ENCODE measurements at regions not wholly inside any gene's neighbourhood (a gene's known extent, or its start where the extent isn't known, plus 50 kb on each side); places are given as distances from the start of the nearest gene placed in this dataset.

- H3K4me1 Mint-ChIP-seq, result no peaks in the 10 kb centered on the region
- H3K27me3 Mint-ChIP-seq, result no peaks in the 10 kb centered on the region
- no peak for DNase-seq
- no peaks in the 10 kb centered on the region for H3K9me3 ChIP-seq (ENCODE audit: control insufficient read depth, low read length, poor library complexity, severe bottlenecking)
- no peak for ATAC-seq
- H3K4me3 Mint-ChIP-seq, result no peak overlapping the region
- no peaks in the 10 kb centered on the region for H3K36me3 Mint-ChIP-seq (ENCODE audit: low read depth)
- H3K27ac Mint-ChIP-seq, result no peak overlapping the region
These were observed 149.6 kb upstream of the IRX2 start for GRCh38 chr5:2901096-2901495.

DNA sequence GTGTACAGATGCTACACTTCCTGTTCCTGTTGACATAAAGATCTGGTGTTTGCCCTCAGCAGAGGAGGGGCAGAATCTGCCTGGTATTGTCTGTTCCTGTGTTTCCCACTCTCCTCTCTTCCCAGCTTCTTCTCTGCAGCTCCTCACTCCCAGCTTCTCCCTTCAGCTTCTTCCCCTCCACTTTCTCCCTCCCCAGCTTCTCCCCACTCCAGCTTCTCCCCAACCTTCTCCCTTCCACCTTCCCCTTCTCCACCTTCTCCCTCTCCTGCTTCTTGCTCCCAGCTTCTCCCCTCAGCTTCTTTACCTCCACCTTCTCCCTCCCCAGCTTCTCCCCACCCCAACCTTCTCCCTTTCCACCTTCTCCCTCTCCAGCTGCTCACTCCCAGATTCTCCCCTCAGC is 148.9 kb upstream of the IRX2 start:
- Mint-ChIP-seq H3K36me3 (ENCODE audit: low read depth) (no peaks in the 10 kb centered on the region), H3K27ac (no peak overlapping the region), H3K4me1 (no peaks in the 10 kb centered on the region), H3K27me3 (no peaks in the 10 kb centered on the region), H3K4me3 (no peak overlapping the region)
- no peaks in the 10 kb centered on the region for H3K9me3 ChIP-seq (ENCODE audit: control insufficient read depth, low read length, poor library complexity, severe bottlenecking)
- ATAC-seq (no peak), DNase-seq (no peak)

- no peaks in the 10 kb centered on the region for H3K4me1 Mint-ChIP-seq
- H3K36me3 Mint-ChIP-seq (ENCODE audit: low read depth), result no peaks in the 10 kb centered on the region
- no peak overlapping the region for H3K27ac Mint-ChIP-seq
- H3K9me3 ChIP-seq (ENCODE audit: control insufficient read depth, low read length, poor library complexity, severe bottlenecking), result no peaks in the 10 kb centered on the region
- ATAC-seq, result no peak
- H3K27me3 Mint-ChIP-seq, result no peaks in the 10 kb centered on the region
- no peak for DNase-seq
- H3K4me3 Mint-ChIP-seq, result no peak overlapping the region
These were observed 147.8 kb upstream of the IRX2 start for GRCh38 chr5:2899311-2899710.

- ATAC-seq, result no peak
- H3K27ac Mint-ChIP-seq, result no peak overlapping the region
- H3K27me3 Mint-ChIP-seq, result no peaks in the 10 kb centered on the region
These were observed 147.2 kb upstream of the IRX2 start for GRCh38 chr5:2898661-2899060.

GRCh38 chr5:2897276-2897961 is 145.9 kb upstream of the IRX2 start:
- Mint-ChIP-seq H3K27ac (no peak overlapping the region), H3K4me1 (no peaks in the 10 kb centered on the region), H3K36me3 (ENCODE audit: low read depth) (no peaks in the 10 kb centered on the region), H3K4me3 (no peak overlapping the region), H3K27me3 (no peaks in the 10 kb centered on the region)
- H3K9me3 ChIP-seq (ENCODE audit: control insufficient read depth, low read length, poor library complexity, severe bottlenecking), result no peaks in the 10 kb centered on the region
- DNase-seq (no peak), ATAC-seq (no peak)

More at GRCh38 chr5:2898661-2899060, 147.2 kb upstream of the IRX2 start:
- no peaks in the 10 kb centered on the region for H3K9me3 ChIP-seq (ENCODE audit: control insufficient read depth, low read length, poor library complexity, severe bottlenecking)
- Mint-ChIP-seq H3K4me1 (no peaks in the 10 kb centered on the region), H3K36me3 (ENCODE audit: low read depth) (no peaks in the 10 kb centered on the region), H3K4me3 (no peak overlapping the region)
- DNase-seq, result no peak

DNA sequence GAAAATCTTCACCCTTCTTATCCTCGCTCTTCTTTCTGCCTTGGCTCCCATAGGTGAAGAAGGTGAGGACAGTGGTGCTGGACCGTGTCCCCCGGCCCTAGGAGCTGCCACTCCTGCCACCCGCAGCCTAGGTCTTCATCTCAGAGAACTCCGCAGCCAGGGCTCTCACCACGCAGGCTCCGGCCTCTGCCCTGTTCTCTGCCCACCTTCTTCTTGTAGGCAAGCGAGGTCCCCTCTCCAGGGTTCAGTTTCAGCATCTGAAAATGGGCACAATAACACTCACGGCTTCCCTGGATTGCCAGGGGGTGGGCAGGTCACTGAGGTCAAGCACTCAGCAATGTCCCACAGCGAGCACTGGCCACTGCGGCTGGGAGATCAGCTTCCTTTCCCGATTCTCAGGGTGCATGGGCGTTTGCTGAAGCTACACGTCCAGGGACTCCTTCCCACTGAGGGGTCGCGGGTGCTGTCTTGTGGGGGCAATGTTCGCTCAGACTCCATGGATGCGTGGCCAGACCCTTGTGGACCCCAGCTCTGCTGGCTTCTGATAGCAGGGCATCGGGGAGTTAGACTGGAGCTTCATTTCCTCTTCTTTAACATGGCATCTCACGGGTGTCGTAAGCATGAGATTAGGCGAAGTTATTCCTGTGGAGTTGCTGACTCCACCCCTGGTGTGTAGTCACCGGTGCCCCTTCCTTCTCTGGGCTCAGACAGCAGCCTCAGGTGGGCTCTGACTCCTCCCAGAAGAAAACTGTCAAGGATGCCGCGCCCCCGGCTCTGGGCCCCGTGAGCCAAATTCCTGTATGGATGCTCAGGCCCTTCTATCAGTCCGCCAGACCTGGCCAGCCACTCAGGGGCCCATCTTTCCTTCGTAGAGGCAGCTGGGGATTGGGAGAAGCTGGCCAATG is 145.1 kb upstream of the IRX2 start:
- Mint-ChIP-seq H3K36me3 (ENCODE audit: low read depth) (no peaks in the 10 kb centered on the region), H3K4me3 (no peak overlapping the region), H3K27ac (no peak overlapping the region), H3K27me3 (no peaks in the 10 kb centered on the region), H3K4me1 (no peaks in the 10 kb centered on the region)
- no peak for ATAC-seq
- DNase-seq, result no peak
- no peaks in the 10 kb centered on the region for H3K9me3 ChIP-seq (ENCODE audit: control insufficient read depth, low read length, poor library complexity, severe bottlenecking)

GRCh38 chr5:2895876-2896275 is 144.4 kb upstream of the IRX2 start:
- H3K27me3 Mint-ChIP-seq, result no peaks in the 10 kb centered on the region
- ATAC-seq (no peak), DNase-seq (no peak)
- H3K9me3 ChIP-seq (ENCODE audit: control insufficient read depth, low read length, poor library complexity, severe bottlenecking), result no peaks in the 10 kb centered on the region
- H3K27ac Mint-ChIP-seq, result no peak overlapping the region
- H3K4me1 Mint-ChIP-seq, result no peaks in the 10 kb centered on the region
- H3K36me3 Mint-ChIP-seq (ENCODE audit: low read depth), result no peaks in the 10 kb centered on the region
- H3K4me3 Mint-ChIP-seq, result no peak overlapping the region

- Mint-ChIP-seq H3K4me3 (no peak overlapping the region), H3K27ac (no peak overlapping the region)
- no peaks in the 10 kb centered on the region for H3K9me3 ChIP-seq (ENCODE audit: control insufficient read depth, low read length, poor library complexity, severe bottlenecking)
These were observed 143.7 kb upstream of the IRX2 start for GRCh38 chr5:2895196-2895595.

DNA sequence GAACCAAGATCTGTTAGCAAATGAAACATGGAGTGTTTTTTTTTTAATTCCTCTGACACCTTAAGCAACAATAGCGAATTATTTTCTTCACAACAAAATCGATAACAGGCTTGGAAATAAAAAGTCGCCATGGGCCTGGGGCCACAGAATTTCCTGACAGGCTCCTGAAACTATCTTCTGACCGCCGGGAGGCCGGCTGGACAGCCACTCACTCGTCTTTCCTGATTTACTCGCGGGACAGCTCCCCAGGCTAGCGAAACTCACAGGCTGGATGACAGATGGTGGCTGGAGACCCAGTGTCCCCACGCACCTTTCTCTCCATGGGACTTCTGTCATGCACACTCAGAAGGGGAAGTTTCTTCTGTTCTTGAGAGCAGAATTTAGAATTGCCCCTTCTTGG is 143.3 kb upstream of the IRX2 start:
- ATAC-seq, result no peak
- no peaks in the 10 kb centered on the region for H3K4me1 Mint-ChIP-seq
- H3K4me3 Mint-ChIP-seq, result no peak overlapping the region
- no peak overlapping the region for H3K27ac Mint-ChIP-seq
- no peak for DNase-seq
- H3K9me3 ChIP-seq (ENCODE audit: control insufficient read depth, low read length, poor library complexity, severe bottlenecking), result no peaks in the 10 kb centered on the region
- H3K27me3 Mint-ChIP-seq, result no peaks in the 10 kb centered on the region
- no peaks in the 10 kb centered on the region for H3K36me3 Mint-ChIP-seq (ENCODE audit: low read depth)

More at GRCh38 chr5:2895196-2895595, 143.7 kb upstream of the IRX2 start:
- H3K4me1 Mint-ChIP-seq, result no peaks in the 10 kb centered on the region
- ATAC-seq (no peak), DNase-seq (no peak)
- H3K27me3 Mint-ChIP-seq, result no peaks in the 10 kb centered on the region
- no peaks in the 10 kb centered on the region for H3K36me3 Mint-ChIP-seq (ENCODE audit: low read depth)

- no peak for DNase-seq
- no peaks in the 10 kb centered on the region for H3K9me3 ChIP-seq (ENCODE audit: control insufficient read depth, low read length, poor library complexity, severe bottlenecking)
- Mint-ChIP-seq H3K27ac (no peak overlapping the region), H3K36me3 (ENCODE audit: low read depth) (no peaks in the 10 kb centered on the region), H3K27me3 (no peaks in the 10 kb centered on the region), H3K4me3 (no peak overlapping the region), H3K4me1 (no peaks in the 10 kb centered on the region)
- no peak for ATAC-seq
These were observed 142.8 kb upstream of the IRX2 start for GRCh38 chr5:2894316-2894715.

- Mint-ChIP-seq H3K27me3 (no peaks in the 10 kb centered on the region), H3K27ac (no peak overlapping the region), H3K4me1 (no peaks in the 10 kb centered on the region), H3K36me3 (ENCODE audit: low read depth) (no peaks in the 10 kb centered on the region), H3K4me3 (no peak overlapping the region)
- ATAC-seq (no peak), DNase-seq (no peak)
- no peaks in the 10 kb centered on the region for H3K9me3 ChIP-seq (ENCODE audit: control insufficient read depth, low read length, poor library complexity, severe bottlenecking)
These were observed 141.1 kb upstream of the IRX2 start for GRCh38 chr5:2892466-2893000.

DNA sequence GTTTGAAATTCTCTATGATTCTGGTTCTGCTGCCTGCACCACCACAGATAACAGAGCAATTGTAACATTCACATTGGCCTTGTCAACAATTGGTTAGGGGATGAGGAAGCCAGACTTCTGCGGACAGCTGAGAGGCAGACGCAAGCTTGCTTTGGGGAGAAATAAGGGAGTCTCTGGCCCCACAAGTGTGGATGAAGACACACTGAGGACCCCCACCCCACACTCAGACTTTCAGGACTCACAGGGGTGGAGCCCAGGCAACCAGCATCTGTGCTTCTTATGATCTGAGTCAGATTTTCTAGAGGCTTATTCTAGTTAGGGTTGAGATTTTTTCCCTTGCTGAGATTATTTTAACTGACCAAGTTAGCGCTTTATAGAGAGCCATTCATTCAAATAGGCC is 140.3 kb upstream of the IRX2 start:
- ATAC-seq (no peak), DNase-seq (no peak)
- no peak overlapping the region for H3K27ac Mint-ChIP-seq
- no peaks in the 10 kb centered on the region for H3K27me3 Mint-ChIP-seq
- H3K4me1 Mint-ChIP-seq, result no peaks in the 10 kb centered on the region
- H3K9me3 ChIP-seq (ENCODE audit: control insufficient read depth, low read length, poor library complexity, severe bottlenecking), result no peaks in the 10 kb centered on the region
- H3K36me3 Mint-ChIP-seq (ENCODE audit: low read depth), result no peaks in the 10 kb centered on the region
- H3K4me3 Mint-ChIP-seq, result no peak overlapping the region

GRCh38 chr5:2890011-2890410 is 138.5 kb upstream of the IRX2 start:
- H3K36me3 Mint-ChIP-seq (ENCODE audit: low read depth), result no peaks in the 10 kb centered on the region
- DNase-seq (no peak), ATAC-seq (no peak)
- no peak overlapping the region for H3K27ac Mint-ChIP-seq
- no peaks in the 10 kb centered on the region for H3K4me1 Mint-ChIP-seq
- H3K4me3 Mint-ChIP-seq, result no peak overlapping the region
- no peaks in the 10 kb centered on the region for H3K9me3 ChIP-seq (ENCODE audit: control insufficient read depth, low read length, poor library complexity, severe bottlenecking)
- no peaks in the 10 kb centered on the region for H3K27me3 Mint-ChIP-seq
